MM.1S (cell line): ENCODE measurements at regions not wholly inside any gene's neighbourhood (a gene's known extent, or its start where the extent isn't known, plus 50 kb on each side); places are given as distances from the start of the nearest gene placed in this dataset.

Experiments used
- DNase-seq: peaks from one replicate; pipeline ENCODE4 v3.0.0-alpha.2; 2015
- H2AFZ ChIP-seq: fragments of 300-600 bp; sonication (generic); 2 replicates; pipeline ENCODE4 v1.6.0; 2016; ENCODE audit warnings: antibody characterized with exemption, low read length
- H3F3A ChIP-seq: fragments of 300-600 bp; sonication (generic); 2 replicates; pipeline ENCODE4 v1.6.1; 2016; ENCODE audit warnings: mild to moderate bottlenecking, antibody characterized with exemption, low read length, moderate library complexity, mixed read lengths; ENCODE audit not compliant: insufficient read depth
- H3K27ac ChIP-seq: fragments of 300-600 bp; sonication (generic); 2 replicates; pipeline ENCODE4 v1.5.1; 2016; ENCODE audit warnings: mild to moderate bottlenecking, low read length
- H3K27me3 ChIP-seq: fragments of 300-600 bp; sonication (generic); replicated peaks from 2 replicates; pipeline ENCODE4 v1.6.0; 2016; ENCODE audit warnings: low read length; ENCODE audit not compliant: insufficient read depth
- H3K36me3 ChIP-seq: fragments of 300-600 bp; sonication (generic); replicated peaks from 2 replicates; pipeline ENCODE4 v1.6.1; 2016; ENCODE audit warnings: mild to moderate bottlenecking, low read length, mixed read lengths; ENCODE audit not compliant: insufficient read depth
- H3K4me1 ChIP-seq: fragments of 300-600 bp; sonication (generic); 2 replicates; pipeline ENCODE4 v1.6.1; 2016; ENCODE audit warnings: low read length, mixed read lengths
- H3K4me2 ChIP-seq: fragments of 300-600 bp; sonication (generic); 2 replicates; pipeline ENCODE4 v1.6.0; 2016; ENCODE audit warnings: low read depth, low read length
- H3K4me3 ChIP-seq: fragments of 300-600 bp; sonication (generic); 2 replicates; pipeline ENCODE4 v1.5.1; 2016; ENCODE audit warnings: low read length, mixed read lengths
- H3K79me2 ChIP-seq: fragments of 300-600 bp; sonication (generic); 2 replicates; pipeline ENCODE4 v1.6.1; 2016; ENCODE audit warnings: mixed run types, low read length, mixed read lengths
- H3K9ac ChIP-seq: fragments of 300-600 bp; sonication (generic); 2 replicates; pipeline ENCODE4 v1.6.1; 2016; ENCODE audit warnings: low read length, mixed read lengths
- H3K9me2 ChIP-seq: fragments of 300-600 bp; sonication (generic); replicated peaks from 2 replicates; pipeline ENCODE4 v1.6.1; 2016; ENCODE audit warnings: mild to moderate bottlenecking, low read length, mixed read lengths; ENCODE audit not compliant: insufficient read depth
- H3K9me3 ChIP-seq: fragments of 300-600 bp; sonication (generic); replicated peaks from 2 replicates; pipeline ENCODE4 v1.6.1; 2016; ENCODE audit warnings: mild to moderate bottlenecking, low read length, mixed read lengths; ENCODE audit not compliant: insufficient read depth
- H4K20me1 ChIP-seq: fragments of 300-600 bp; sonication (generic); 2 replicates; pipeline ENCODE4 v1.6.1; 2016; ENCODE audit warnings: mild to moderate bottlenecking, low read length, moderate library complexity, mixed read lengths; ENCODE audit not compliant: insufficient read depth
- CTCF ChIP-seq: fragments of 300-600 bp; sonication (generic); IDR thresholded peaks from 2 replicates; pipeline ENCODE4 v1.5.1; 2016; ENCODE audit warnings: antibody characterized with exemption, low read length, mixed read lengths
- EZH2 ChIP-seq: fragments of 300-600 bp; sonication (generic); optimal IDR thresholded peaks from 2 replicates; pipeline ENCODE3; 2017; ENCODE audit warnings: low read depth, mild to moderate bottlenecking, antibody characterized with exemption, low read length, mixed read lengths
- EZH2phosphoT487 ChIP-seq: fragments of 300-600 bp; sonication (generic); IDR thresholded peaks from 2 replicates; pipeline ENCODE4 v1.6.1; 2018; ENCODE audit warnings: antibody characterized with exemption, low read length

DNA sequence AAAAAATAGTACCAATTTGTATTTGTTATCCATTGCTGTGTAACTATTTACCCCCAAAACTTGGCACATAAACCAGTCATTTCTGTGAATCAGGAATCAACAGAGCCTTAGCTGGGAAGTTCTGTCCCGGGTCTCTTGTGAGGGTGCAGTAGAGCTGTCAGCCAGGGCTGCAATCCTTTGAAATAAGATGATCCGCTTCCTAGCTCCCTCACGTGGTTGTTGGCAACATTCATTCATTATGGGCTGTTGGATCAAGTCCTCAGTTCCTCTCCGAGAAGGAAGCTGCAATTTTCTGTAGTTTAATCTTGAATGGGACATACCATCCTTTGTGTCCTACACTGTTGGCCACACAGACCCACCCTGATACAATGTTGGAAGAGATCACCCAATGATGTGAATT, 277.2 kb downstream of the SUCLA2 start:
- no peak for DNase-seq
- no peaks in the 10 kb centered on the region for H3K27me3 ChIP-seq
- no peak overlapping the region for H3K9ac ChIP-seq
- H3K9me2 ChIP-seq = no peaks in the 10 kb centered on the region
- no peaks in the 10 kb centered on the region for H3K4me1 ChIP-seq
- no peak overlapping the region for H3K4me2 ChIP-seq
- H3K9me3 ChIP-seq = no peaks in the 10 kb centered on the region
- no peak overlapping the region for H2AFZ ChIP-seq
- TF ChIP-seq EZH2 (no peak), CTCF (no peak), EZH2phosphoT487 (no peak)
- H3F3A ChIP-seq = no peaks in the 10 kb centered on the region
- H3K4me3 ChIP-seq = no peak overlapping the region
- H3K36me3 ChIP-seq = no peaks in the 10 kb centered on the region
- H3K79me2 ChIP-seq = no peaks in the 10 kb centered on the region
- H4K20me1 ChIP-seq = no peaks in the 10 kb centered on the region
- H3K27ac ChIP-seq = no peak overlapping the region

DNA sequence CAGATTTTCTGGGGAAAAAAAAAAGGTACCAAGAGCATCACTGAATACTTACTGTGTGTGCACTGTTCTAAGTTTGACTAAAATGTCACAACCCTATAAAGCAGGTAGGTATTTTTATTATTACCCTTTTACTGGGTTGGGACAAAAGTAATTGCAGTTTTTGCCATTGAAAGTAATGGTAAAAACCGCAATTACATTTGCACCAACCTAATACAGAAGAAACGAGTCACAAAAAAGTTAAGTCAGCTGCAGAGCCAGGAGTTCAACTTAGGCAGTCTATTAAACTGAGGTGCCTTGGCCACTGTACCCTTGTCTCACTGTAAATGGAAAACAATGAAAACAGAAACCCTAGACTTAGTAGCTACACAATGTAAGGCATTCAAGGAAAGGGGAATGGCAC, 281.9 kb downstream of the SUCLA2 start:
- DNase-seq = no peak
- H2AFZ ChIP-seq = no peak overlapping the region
- H3K9ac ChIP-seq = no peak overlapping the region
- no peaks in the 10 kb centered on the region for H3K27me3 ChIP-seq
- no peak for TF ChIP-seq EZH2phosphoT487
- TF ChIP-seq EZH2 = no peak
- no peak for TF ChIP-seq CTCF
- no peak overlapping the region for H3K27ac ChIP-seq
- no peaks in the 10 kb centered on the region for H3F3A ChIP-seq
- H3K4me3 ChIP-seq = no peak overlapping the region
- no peak overlapping the region for H3K4me2 ChIP-seq
- H3K9me2 ChIP-seq = no peaks in the 10 kb centered on the region
- H3K4me1 ChIP-seq = no peaks in the 10 kb centered on the region
- H3K9me3 ChIP-seq = no peaks in the 10 kb centered on the region
- H3K36me3 ChIP-seq = no peaks in the 10 kb centered on the region
- H3K79me2 ChIP-seq = no peaks in the 10 kb centered on the region
- no peaks in the 10 kb centered on the region for H4K20me1 ChIP-seq

DNA sequence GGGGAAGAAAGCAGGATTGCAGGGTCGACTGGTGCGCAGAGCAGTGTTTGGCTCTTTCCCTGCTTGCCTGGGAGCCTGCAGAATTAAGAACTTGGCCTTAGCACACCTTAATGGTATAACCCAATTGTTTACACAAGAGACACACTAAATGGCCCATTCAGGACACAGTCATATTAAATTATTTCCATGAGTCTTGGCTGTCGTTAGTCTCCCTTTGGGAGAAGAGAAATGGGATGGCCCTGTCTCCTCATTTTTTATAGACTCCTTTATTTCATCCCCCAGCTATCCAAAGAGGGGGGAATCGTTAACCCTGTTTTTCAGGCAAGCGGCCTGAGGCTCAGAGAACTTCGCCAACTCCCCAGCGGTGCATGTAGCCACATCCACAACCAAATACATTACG, 282.5 kb downstream of the SUCLA2 start:
- Histone ChIP-seq H3K4me2 (no peak overlapping the region), H3K9me2 (no peaks in the 10 kb centered on the region), H3K4me3 (no peak overlapping the region), H3K79me2 (no peaks in the 10 kb centered on the region), H3K27ac (no peak overlapping the region), H3F3A (no peaks in the 10 kb centered on the region), H3K9me3 (no peaks in the 10 kb centered on the region), H3K27me3 (no peaks in the 10 kb centered on the region), H3K4me1 (no peaks in the 10 kb centered on the region), H4K20me1 (no peaks in the 10 kb centered on the region), H3K9ac (no peak overlapping the region), H3K36me3 (no peaks in the 10 kb centered on the region), H2AFZ (no peak overlapping the region)
- DNase-seq = no peak
- no peak for TF ChIP-seq EZH2
- no peak for TF ChIP-seq EZH2phosphoT487
- no peak for TF ChIP-seq CTCF
